Fibroblast of pulmonary artery (primary cell): ENCODE measurements at regions not wholly inside any gene's neighbourhood (a gene's known extent, or its start where the extent isn't known, plus 50 kb on each side); places are given as distances from the start of the nearest gene placed in this dataset.
"Not testable (repeated sequence)": the region's sequence is repeated elsewhere in the genome, so short reads cannot be mapped to it uniquely, and the experiment has no call there.

ENCODE experiments used
- DNase-seq: peaks from one replicate; pipeline ENCODE4 v3.0.0-alpha.2; 2010; ENCODE audit warnings: low read depth
- H3K4me3 ChIP-seq: replicated peaks from 2 replicates; pipeline ENCODE4 v1.5.1; 2011; ENCODE audit warnings: low read depth, mild to moderate bottlenecking, control low read depth, low read length, moderate library complexity
- CTCF ChIP-seq: IDR thresholded peaks from 2 replicates; pipeline ENCODE4 v1.5.1; 2011; ENCODE audit warnings: mild to moderate bottlenecking, control low read depth, low read length, inconsistent platforms; ENCODE audit errors: missing control alignments

- DNase-seq = peak; percentile 1
- no peak for TF ChIP-seq CTCF
- H3K4me3 ChIP-seq = no peak overlapping the region
These were observed 136.4 kb upstream of the FGF13 start for GRCh38 chrX:138847930-138848329.

- H3K4me3 ChIP-seq = no peak overlapping the region
- DNase-seq = no peak
- TF ChIP-seq CTCF = no peak
These were observed 134.3 kb upstream of the FGF13 start for GRCh38 chrX:138845786-138846185.

GRCh38 chrX:138807400-138807799, 95.9 kb upstream of the FGF13 start:
- H3K4me3 ChIP-seq, DNase-seq: not testable (repeated sequence)

GRCh38 chrX:138794246-138794645, 82.7 kb upstream of the FGF13 start:
- H3K4me3 ChIP-seq = no peak overlapping the region
- no peak for TF ChIP-seq CTCF
- no peak for DNase-seq

- no peak for TF ChIP-seq CTCF
- H3K4me3 ChIP-seq = no peak overlapping the region
- no peak for DNase-seq
These were observed 80.0 kb upstream of the FGF13 start for GRCh38 chrX:138791551-138791950.

GRCh38 chrX:138788771-138789170, 77.3 kb upstream of the FGF13 start:
- TF ChIP-seq CTCF = no peak
- no peak overlapping the region for H3K4me3 ChIP-seq
- no peak for DNase-seq

- H3K4me3 ChIP-seq, DNase-seq: not testable (repeated sequence)
These were observed 67.0 kb upstream of the FGF13 start for GRCh38 chrX:138778576-138778909.

GRCh38 chrX:138777908-138778575, 66.5 kb upstream of the FGF13 start:
- H3K4me3 ChIP-seq, DNase-seq: not testable (repeated sequence)

- DNase-seq = no peak
- TF ChIP-seq CTCF = no peak
- H3K4me3 ChIP-seq = no peak overlapping the region
These were observed 65.7 kb upstream of the FGF13 start for GRCh38 chrX:138777230-138777629.
